ENCODE measurements at regions not wholly inside any gene's neighbourhood (a gene's known extent, or its start where the extent isn't known, plus 50 kb on each side); places are given as distances from the start of the nearest gene placed in this dataset.

GRCh38 chr2:168346725-168347477, 99.5 kb upstream of the STK39 start:
- Histone ChIP-seq H3K4me3 (peak overlapping the region; percentile 34), H3K4me2 (ENCODE audit: insufficient read depth, low read length) (peak overlapping the region; percentile 84), H3K36me3 (ENCODE audit: control insufficient read depth, insufficient read depth, low read length) (no peaks in the 10 kb centered on the region), H3K9me3 (replicated peaks; ENCODE audit: control insufficient read depth, insufficient read depth, low read depth, low read length) (no peaks in the 10 kb centered on the region), H3K9me1 (ENCODE audit: control insufficient read depth, insufficient read depth, low read length) (no peaks in the 10 kb centered on the region), H3K9ac (ENCODE audit: insufficient read depth in 1 of 2, low read depth in 2 of 2, low read length in 2 of 2) (peak overlapping the region; percentile 63 to 83; a peak in 2 of 4 replicates), H3K27ac (ENCODE audit: extremely low read depth, low read depth, low read length) (no peak overlapping the region), H2AFZ (ENCODE audit: low read depth, low read length) (peak overlapping the region; percentile 91), H3K4me1 (replicated peaks in 1 of 2; ENCODE audit: control insufficient read depth in 2 of 2, insufficient read depth in 2 of 2, low read length in 2 of 2) (no peaks in the 10 kb centered on the region; a peak in 1 of 5 replicates), H3K79me2 (ENCODE audit: control insufficient read depth, insufficient read depth, low read length) (no peaks in the 10 kb centered on the region), H4K20me1 (replicated peaks; ENCODE audit: control insufficient read depth, insufficient read depth, low read length) (no peaks in the 10 kb centered on the region), H3K27me3 (ENCODE audit: control insufficient read depth in 2 of 2, insufficient read depth in 2 of 2, low read length in 2 of 2) (0 out of 5 replicates have a peak, but pooled peaks cover under 1 to 4% of the 10 kb centered on the region in 2 experiments)
- no TSS peak for BruUV-seq (replicated peaks)
- POLR2A ChIA-PET = interaction anchor here (0.6 to 0.9 kb wide), 3 partner anchors 158 to 952 kb away, joined by 3 read pairs; no protein-coding TSS in a partner anchor
- 18% methylated on average over 13 of the region's 13 CpGs for WGBS (ENCODE audit: insufficient coverage, low coverage, missing lambda C conversion rate)
- in situ Hi-C loops (cut with MboI) (loop anchor here (5.0 to 10.0 kb wide), 3 partner anchors 410 to 878 kb away; no protein-coding TSS in a partner anchor), intact Hi-C loops (cut with micrococcal nuclease) (loop anchor here (1.0 to 10.0 kb wide), 10 partner anchors 148 to 875 kb away; no protein-coding TSS in a partner anchor)
- FAIRE-seq = peak; percentile 90
- DNase-seq (ENCODE audit: extremely low read depth in 1 of 4, low spot score in 3 of 4) = peak; percentile 69 to 84 (median 72)
- peak; percentile 91 for ATAC-seq
- CTCF ChIA-PET (ENCODE audit: low intra/inter-chr PET ratio) = interaction anchor here (0.6 to 3.0 kb wide), 5 partner anchors 17 to 573 kb away, joined by 3 to 33 read pairs (median 6); no protein-coding TSS in a partner anchor
- TF ChIP-seq SMARCE1 (IDR thresholded peaks at IDR 0.05) (peak; percentile 13; the same call in 1 of the 2 replicates), ZNF586 (CRISPR knock-in tag; conservative IDR thresholded peaks at IDR 0.05) (no peak), C11orf30 (IDR thresholded peaks at IDR 0.05; ENCODE audit: low read depth) (no peak), GATA2 (CRISPR knock-in tag; IDR thresholded peaks at IDR 0.05) (no peak), HBP1 (CRISPR knock-in tag; IDR thresholded peaks at IDR 0.05) (no peak), ZNF695 (CRISPR knock-in tag; IDR thresholded peaks at IDR 0.05) (no peak), BRD4 (IDR thresholded peaks at IDR 0.05) (no peak), FOXA3 (CRISPR knock-in tag; conservative IDR thresholded peaks at IDR 0.05 in 1 of 2, IDR thresholded peaks at IDR 0.05 in 1 of 2) (no peak), ZNF140 (CRISPR knock-in tag; IDR thresholded peaks at IDR 0.05) (no peak)

Data from K562 (cell line).